ENCODE measurements at regions not wholly inside any gene's neighbourhood (a gene's known extent, or its start where the extent isn't known, plus 50 kb on each side); places are given as distances from the start of the nearest gene placed in this dataset.

- TF ChIP-seq CTCF (conservative IDR thresholded peaks at IDR 0.05; ENCODE audit: low read depth, low read length) (no peak), EZH2 (IDR thresholded peaks at IDR 0.05; ENCODE audit: borderline replicate concordance, low read depth, low read length, poor library complexity, severe bottlenecking) (no peak)
Observed at GRCh38 chr3:115236496-115236895, 89.4 kb upstream of the ZBTB20 start.

All from A673 (cell line).